Ishikawa (cell line): ENCODE measurements at regions not wholly inside any gene's neighbourhood (a gene's known extent, or its start where the extent isn't known, plus 50 kb on each side); places are given as distances from the start of the nearest gene placed in this dataset.

Source experiments
- CEBPB ChIP-seq: IDR thresholded peaks from 2 replicates; pipeline ENCODE4 v1.6.1; 2012
- CREB1 ChIP-seq: IDR thresholded peaks from 2 replicates; pipeline ENCODE4 v1.6.1; 2012; ENCODE audit warnings: low read depth
- EGR1 ChIP-seq: IDR thresholded peaks from 2 replicates; pipeline ENCODE4 v1.6.1; 2012
- FOXM1 ChIP-seq: IDR thresholded peaks from 2 replicates; pipeline ENCODE4 v1.6.1; 2012; ENCODE audit warnings: low read depth, borderline replicate concordance
- NFIC ChIP-seq: IDR thresholded peaks from 2 replicates; pipeline ENCODE4 v1.6.1; 2012
- RAD21 ChIP-seq: IDR thresholded peaks from 2 replicates; pipeline ENCODE4 v1.6.1; 2012; ENCODE audit warnings: low read depth
- TEAD4 ChIP-seq: IDR thresholded peaks from 2 replicates; pipeline ENCODE4 v1.6.1; 2012
- YY1 ChIP-seq: IDR thresholded peaks from 2 replicates; pipeline ENCODE4 v1.6.1; 2012; ENCODE audit warnings: low read depth

- no peak for TF ChIP-seq RAD21
- TF ChIP-seq FOXM1: no peak
- no peak for TF ChIP-seq EGR1
- no peak for TF ChIP-seq YY1
- no peak for TF ChIP-seq CREB1
- TF ChIP-seq NFIC: no peak
- TF ChIP-seq TEAD4: no peak
- no peak for TF ChIP-seq CEBPB
Observed at GRCh38 chr9:31388660-31389059, 995.8 kb upstream of the ACO1 start.
